ENCODE measurements at regions not wholly inside any gene's neighbourhood (a gene's known extent, or its start where the extent isn't known, plus 50 kb on each side); places are given as distances from the start of the nearest gene placed in this dataset.
"Not testable (repeated sequence)": the region's sequence is repeated elsewhere in the genome, so short reads cannot be mapped to it uniquely, and the experiment has no call there.

- DNase-seq (ENCODE audit: low spot score), result no peak
- Histone ChIP-seq H2BK12ac (ENCODE audit: low read length) (no peak overlapping the region), H3K9me3 (replicated peaks in 1 of 2; ENCODE audit: control insufficient read depth in 2 of 2, insufficient read depth in 1 of 2, low read depth in 1 of 2, low read length in 2 of 2) (no peaks in the 10 kb centered on the region), H4K91ac (ENCODE audit: low read depth, low read length, poor library complexity) (no peak overlapping the region), H4K8ac (ENCODE audit: low read depth, low read length) (no peak overlapping the region), H3K4me3 (ENCODE audit: low read length in 2 of 2) (no peak overlapping the region), H2AFZ (ENCODE audit: low read length) (no peak overlapping the region), H3K4ac (ENCODE audit: low read length) (no peak overlapping the region), H3K4me2 (ENCODE audit: insufficient read depth, low read length, poor library complexity, severe bottlenecking) (no peak overlapping the region), H3K18ac (ENCODE audit: low read length) (no peak overlapping the region), H2BK120ac (ENCODE audit: low read depth, low read length) (no peak overlapping the region), H2BK5ac (ENCODE audit: low read length) (no peak overlapping the region), H3K79me1 (ENCODE audit: low read depth, low read length) (no peaks in the 10 kb centered on the region), H3K4me1 (ENCODE audit: control insufficient read depth in 2 of 2, insufficient read depth in 1 of 2, low read depth in 1 of 2, low read length in 2 of 2) (no peaks in the 10 kb centered on the region), H2BK15ac (ENCODE audit: low read length) (no peak overlapping the region), H3K27ac (replicated peaks; ENCODE audit: low read length) (no peak overlapping the region), H3K14ac (ENCODE audit: low read length) (no peak overlapping the region), H3K23ac (ENCODE audit: low read depth, low read length, poor library complexity) (no peak overlapping the region), H3K27me3 (ENCODE audit: control insufficient read depth in 3 of 3, insufficient read depth in 3 of 3, low read depth in 1 of 3, low read length in 3 of 3) (no peaks in the 10 kb centered on the region), H3K36me3 (replicated peaks in 1 of 2; ENCODE audit: control insufficient read depth in 2 of 2, insufficient read depth in 2 of 2, low read length in 2 of 2) (no peaks in the 10 kb centered on the region), H2AK5ac (ENCODE audit: low read depth, low read length) (no peak overlapping the region), H3K9ac (ENCODE audit: low read depth, low read length, poor library complexity) (no peak overlapping the region)
- no CpG with 5 or more reads among the region's 1 CpG for WGBS, 2 donors (ENCODE audit: extremely low coverage in 2 of 2, insufficient read length in 2 of 2, insufficient replicate concordance in 1 of 2)
Observed at GRCh38 chr10:6704896-6705295, 124.8 kb upstream of the PRKCQ start.

- H3K18ac ChIP-seq (ENCODE audit: low read length); H2BK120ac ChIP-seq (ENCODE audit: low read depth, low read length); H2BK5ac ChIP-seq (ENCODE audit: low read length); H3K4me1 ChIP-seq (ENCODE audit: control insufficient read depth in 2 of 2, insufficient read depth in 1 of 2, low read depth in 1 of 2, low read length in 2 of 2); DNase-seq (ENCODE audit: low spot score); H3K9ac ChIP-seq (ENCODE audit: low read depth, low read length, poor library complexity); H3K27me3 ChIP-seq (ENCODE audit: control insufficient read depth in 3 of 3, insufficient read depth in 3 of 3, low read depth in 1 of 3, low read length in 3 of 3); H3K23ac ChIP-seq (ENCODE audit: low read depth, low read length, poor library complexity); H3K27ac ChIP-seq (replicated peaks; ENCODE audit: low read length); H3K36me3 ChIP-seq (replicated peaks in 1 of 2; ENCODE audit: control insufficient read depth in 2 of 2, insufficient read depth in 2 of 2, low read length in 2 of 2); H3K14ac ChIP-seq (ENCODE audit: low read length); H3K79me1 ChIP-seq (ENCODE audit: low read depth, low read length); H2AK5ac ChIP-seq (ENCODE audit: low read depth, low read length); H2BK12ac ChIP-seq (ENCODE audit: low read length); H3K4me2 ChIP-seq (ENCODE audit: insufficient read depth, low read length, poor library complexity, severe bottlenecking); H2AFZ ChIP-seq (ENCODE audit: low read length); H3K9me3 ChIP-seq (replicated peaks in 1 of 2; ENCODE audit: control insufficient read depth in 2 of 2, insufficient read depth in 1 of 2, low read depth in 1 of 2, low read length in 2 of 2); H4K8ac ChIP-seq (ENCODE audit: low read depth, low read length); H2BK15ac ChIP-seq (ENCODE audit: low read length); H4K91ac ChIP-seq (ENCODE audit: low read depth, low read length, poor library complexity); H3K4me3 ChIP-seq (ENCODE audit: low read length in 2 of 2); H3K4ac ChIP-seq (ENCODE audit: low read length): not testable (repeated sequence)
- WGBS, 2 donors (ENCODE audit: extremely low coverage in 2 of 2, insufficient read length in 2 of 2, insufficient replicate concordance in 1 of 2), result no CpG with 5 or more reads among the region's 2 CpGs
Observed at GRCh38 chr10:6702833-6703232, 122.8 kb upstream of the PRKCQ start.

- Histone ChIP-seq H2BK120ac (ENCODE audit: low read depth, low read length) (no peak overlapping the region), H2AK5ac (ENCODE audit: low read depth, low read length) (no peak overlapping the region), H2BK15ac (ENCODE audit: low read length) (no peak overlapping the region), H3K27me3 (ENCODE audit: control insufficient read depth in 3 of 3, insufficient read depth in 3 of 3, low read depth in 1 of 3, low read length in 3 of 3) (no peaks in the 10 kb centered on the region), H4K91ac (ENCODE audit: low read depth, low read length, poor library complexity) (no peak overlapping the region), H3K79me1 (ENCODE audit: low read depth, low read length) (no peaks in the 10 kb centered on the region), H2BK5ac (ENCODE audit: low read length) (no peak overlapping the region), H3K4me2 (ENCODE audit: insufficient read depth, low read length, poor library complexity, severe bottlenecking) (no peak overlapping the region), H3K4me3 (ENCODE audit: low read length in 2 of 2) (no peak overlapping the region), H2BK12ac (ENCODE audit: low read length) (no peak overlapping the region), H3K9ac (ENCODE audit: low read depth, low read length, poor library complexity) (no peak overlapping the region), H3K14ac (ENCODE audit: low read length) (no peak overlapping the region), H3K18ac (ENCODE audit: low read length) (no peak overlapping the region), H3K9me3 (replicated peaks in 1 of 2; ENCODE audit: control insufficient read depth in 2 of 2, insufficient read depth in 1 of 2, low read depth in 1 of 2, low read length in 2 of 2) (no peaks in the 10 kb centered on the region), H3K23ac (ENCODE audit: low read depth, low read length, poor library complexity) (no peak overlapping the region), H3K27ac (replicated peaks; ENCODE audit: low read length) (no peak overlapping the region), H3K36me3 (replicated peaks in 1 of 2; ENCODE audit: control insufficient read depth in 2 of 2, insufficient read depth in 2 of 2, low read length in 2 of 2) (no peaks in the 10 kb centered on the region), H3K4me1 (ENCODE audit: control insufficient read depth in 2 of 2, insufficient read depth in 1 of 2, low read depth in 1 of 2, low read length in 2 of 2) (no peaks in the 10 kb centered on the region), H4K8ac (ENCODE audit: low read depth, low read length) (no peak overlapping the region), H2AFZ (ENCODE audit: low read length) (no peak overlapping the region), H3K4ac (ENCODE audit: low read length) (no peak overlapping the region)
- no peak for DNase-seq (ENCODE audit: low spot score)
- no CpG with 5 or more reads among the region's 7 CpGs for whole genome bisulfite sequencing, 2 donors (ENCODE audit: extremely low coverage in 2 of 2, insufficient read length in 2 of 2, insufficient replicate concordance in 1 of 2)
Observed at GRCh38 chr10:6702030-6702429, 122.0 kb upstream of the PRKCQ start.

- Histone ChIP-seq H3K27ac (replicated peaks; ENCODE audit: low read length) (no peak overlapping the region), H2AFZ (ENCODE audit: low read length) (no peak overlapping the region), H3K9ac (ENCODE audit: low read depth, low read length, poor library complexity) (no peak overlapping the region), H2BK120ac (ENCODE audit: low read depth, low read length) (no peak overlapping the region), H3K9me3 (replicated peaks in 1 of 2; ENCODE audit: control insufficient read depth in 2 of 2, insufficient read depth in 1 of 2, low read depth in 1 of 2, low read length in 2 of 2) (no peaks in the 10 kb centered on the region), H2BK12ac (ENCODE audit: low read length) (no peak overlapping the region), H3K14ac (ENCODE audit: low read length) (no peak overlapping the region), H4K91ac (ENCODE audit: low read depth, low read length, poor library complexity) (no peak overlapping the region), H2BK5ac (ENCODE audit: low read length) (no peak overlapping the region), H3K23ac (ENCODE audit: low read depth, low read length, poor library complexity) (no peak overlapping the region), H3K4me1 (ENCODE audit: control insufficient read depth in 2 of 2, insufficient read depth in 1 of 2, low read depth in 1 of 2, low read length in 2 of 2) (no peaks in the 10 kb centered on the region), H3K4me3 (ENCODE audit: low read length in 2 of 2) (no peak overlapping the region), H3K18ac (ENCODE audit: low read length) (no peak overlapping the region), H3K27me3 (ENCODE audit: control insufficient read depth in 3 of 3, insufficient read depth in 3 of 3, low read depth in 1 of 3, low read length in 3 of 3) (no peaks in the 10 kb centered on the region), H3K4me2 (ENCODE audit: insufficient read depth, low read length, poor library complexity, severe bottlenecking) (no peak overlapping the region), H3K36me3 (replicated peaks in 1 of 2; ENCODE audit: control insufficient read depth in 2 of 2, insufficient read depth in 2 of 2, low read length in 2 of 2) (no peaks in the 10 kb centered on the region), H3K4ac (ENCODE audit: low read length) (no peak overlapping the region), H2BK15ac (ENCODE audit: low read length) (no peak overlapping the region), H4K8ac (ENCODE audit: low read depth, low read length) (no peak overlapping the region), H3K79me1 (ENCODE audit: low read depth, low read length) (no peaks in the 10 kb centered on the region), H2AK5ac (ENCODE audit: low read depth, low read length) (no peak overlapping the region)
- no CpG with 5 or more reads among the region's 7 CpGs for WGBS, 2 donors (ENCODE audit: extremely low coverage in 2 of 2, insufficient read length in 2 of 2, insufficient replicate concordance in 1 of 2)
- DNase-seq (ENCODE audit: low spot score), result no peak
Observed at GRCh38 chr10:6701289-6701688, 121.2 kb upstream of the PRKCQ start.

Data from neuronal stem cell (in vitro differentiated cells).